K562 (cell line): ENCODE measurements at regions not wholly inside any gene's neighbourhood (a gene's known extent, or its start where the extent isn't known, plus 50 kb on each side); places are given as distances from the start of the nearest gene placed in this dataset.

Source experiments
- BHLHE40 ChIP-seq: IDR thresholded peaks from 2 replicates; pipeline ENCODE4 v1.6.1; 2011; ENCODE audit warnings: low read length, improper control_type of control experiment
- FOXP1 ChIP-seq: sonication (generic); formaldehyde crosslinking; IDR thresholded peaks from 2 replicates; pipeline ENCODE4 v1.8.0; 2022; ENCODE audit warnings: mild to moderate bottlenecking, missing genetic modification reagents
- POLR2G ChIP-seq: fragments of 200-400 bp; formaldehyde crosslinking; IDR thresholded peaks from 2 replicates; pipeline ENCODE4 v1.6.1; 2017; ENCODE audit warnings: low read depth, mild to moderate bottlenecking, antibody characterized with exemption, low read length, moderate library complexity
- RBM39 ChIP-seq: fragments of 200-400 bp; formaldehyde crosslinking; optimal IDR thresholded peaks from 2 replicates; pipeline ENCODE3; 2018; ENCODE audit warnings: low read depth, low read length
- YY1 ChIP-seq, 3 experiments: IDR thresholded peaks; 2 replicates each; pipeline ENCODE4 v1.6.1; 2011; ENCODE audit warnings: low read length in 2 of 3, mild to moderate bottlenecking in 2 of 3, moderate library complexity in 2 of 3, borderline replicate concordance in 1 of 3, control low read depth in 1 of 3, low read depth in 1 of 3; ENCODE audit not compliant: insufficient read depth in 3 of 3, insufficient replicate concordance in 2 of 3, control insufficient read depth in 1 of 3, insufficient read length in 1 of 3; ENCODE audit errors: extremely low read depth in 1 of 3
- ZNF143 ChIP-seq: sonication (generic); formaldehyde crosslinking; IDR thresholded peaks from 2 replicates; pipeline ENCODE4 v1.9.0; 2022; ENCODE audit warnings: mild to moderate bottlenecking, missing genetic modification reagents
- ZNF431 ChIP-seq: sonication (generic); formaldehyde crosslinking; IDR thresholded peaks from 2 replicates; pipeline ENCODE4 v1.8.0; 2022; ENCODE audit warnings: mild to moderate bottlenecking, missing genetic modification reagents
- TF ChIP-seq, protein P1 (sequence below), 2 experiments: fragments of 450-650 bp in 1 of 2; sonication (generic) in 1 of 2; formaldehyde crosslinking in 1 of 2; IDR thresholded peaks in 1 of 2; conservative IDR thresholded peaks in 1 of 2; 2 replicates each; pipeline versions ENCODE4 v1.6.1 to v1.8.1; 2016 to 2023; ENCODE audit warnings: mild to moderate bottlenecking in 2 of 2, moderate library complexity in 2 of 2, inconsistent platforms in 1 of 2, missing genetic modification reagents in 1 of 2

DNA sequence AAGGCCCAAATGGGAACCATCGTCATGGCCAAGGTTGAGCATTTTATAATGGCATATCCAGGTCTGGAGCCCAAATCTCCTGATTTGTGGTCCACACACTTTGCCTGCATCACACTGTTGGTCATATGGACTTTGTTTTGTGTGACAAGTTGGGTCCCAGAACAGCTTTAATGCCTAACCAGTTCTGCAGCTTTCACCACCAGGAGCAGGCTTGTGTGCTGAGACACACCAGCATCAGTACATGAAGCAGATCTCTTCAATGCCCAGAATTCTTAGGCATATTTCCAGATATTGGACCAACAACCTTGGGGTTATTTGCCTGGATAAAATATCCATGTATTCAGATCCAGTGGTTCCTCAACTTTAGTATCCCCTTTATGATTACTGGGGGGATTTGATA is 371.3 kb downstream of the FBXW7 start:
- TF ChIP-seq FOXP1 (CRISPR knock-in tag) (no peak), YY1 (IDR thresholded peaks at IDR 0.05; ENCODE audit: borderline replicate concordance in 1 of 3, control insufficient read depth in 1 of 3, extremely low read depth in 1 of 3, insufficient read depth in 3 of 3, insufficient read length in 1 of 3, insufficient replicate concordance in 2 of 3, low read depth in 1 of 3, low read length in 2 of 3) (no peak), POLR2G (no peak), ZNF143 (CRISPR knock-in tag) (no peak), RBM39 (no peak), ZNF431 (CRISPR knock-in tag) (no peak), BHLHE40 (no peak)
- TF ChIP-seq, protein P1, sequence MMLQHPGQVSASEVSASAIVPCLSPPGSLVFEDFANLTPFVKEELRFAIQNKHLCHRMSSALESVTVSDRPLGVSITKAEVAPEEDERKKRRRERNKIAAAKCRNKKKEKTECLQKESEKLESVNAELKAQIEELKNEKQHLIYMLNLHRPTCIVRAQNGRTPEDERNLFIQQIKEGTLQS (IDR thresholded peaks at IDR 0.05) = no peak
- TF ChIP-seq, protein P1 (CRISPR knock-in tag; conservative IDR thresholded peaks at IDR 0.05) = no peak
